Nephron progenitor cell (in vitro differentiated cells): ENCODE measurements at regions not wholly inside any gene's neighbourhood (a gene's known extent, or its start where the extent isn't known, plus 50 kb on each side); places are given as distances from the start of the nearest gene placed in this dataset.
A peak's percentile ranks its signal among the peaks of the same experiment; 100 is the strongest.

Experiments
- DNase-seq: peaks from one replicate; pipeline ENCODE4 v3.0.0; 2021
- H3K27ac Mint-ChIP-seq: 2 replicates; pipeline ENCODE4 v1.8.0; 2021; ENCODE audit warnings: mild to moderate bottlenecking, moderate library complexity, mixed read lengths
- H3K27me3 Mint-ChIP-seq: 2 replicates; pipeline ENCODE4 v1.8.0; 2021; ENCODE audit warnings: mild to moderate bottlenecking, low read depth, mixed read lengths; ENCODE audit not compliant: poor library complexity
- H3K36me3 Mint-ChIP-seq: 2 replicates; pipeline ENCODE4 v1.8.0; 2021; ENCODE audit warnings: low read depth, mixed read lengths
- H3K4me1 Mint-ChIP-seq: 2 replicates; pipeline ENCODE4 v1.8.0; 2021; ENCODE audit warnings: mixed read lengths
- H3K4me3 Mint-ChIP-seq: 2 replicates; pipeline ENCODE4 v1.8.0; 2021; ENCODE audit warnings: mild to moderate bottlenecking, moderate library complexity, mixed read lengths
- H3K9me3 Mint-ChIP-seq: 2 replicates; pipeline ENCODE4 v1.8.0; 2021; ENCODE audit warnings: mild to moderate bottlenecking, moderate library complexity, mixed read lengths
- CTCF ChIP-seq: fragments of 200-600 bp; sonication (generic); IDR thresholded peaks from 2 replicates; pipeline ENCODE4 v1.5.0; 2021; ENCODE audit warnings: antibody characterized with exemption

GRCh38 chr4:41851621-41852020, 83.6 kb upstream of the TMEM33 start:
- H3K9me3 Mint-ChIP-seq, result no peaks in the 10 kb centered on the region
- H3K27ac Mint-ChIP-seq, result no peak overlapping the region
- peaks cover 72% of the 10 kb centered on the region for H3K27me3 Mint-ChIP-seq
- no peaks in the 10 kb centered on the region for H3K36me3 Mint-ChIP-seq
- TF ChIP-seq CTCF, result no peak
- H3K4me1 Mint-ChIP-seq, result peaks cover under 1% of the 10 kb centered on the region
- no peak overlapping the region for H3K4me3 Mint-ChIP-seq
- no peak for DNase-seq

GRCh38 chr4:41844327-41844726, 90.9 kb upstream of the TMEM33 start:
- H3K4me3 Mint-ChIP-seq, result no peak overlapping the region
- peaks cover 17% of the 10 kb centered on the region for H3K4me1 Mint-ChIP-seq
- H3K9me3 Mint-ChIP-seq, result no peaks in the 10 kb centered on the region
- no peaks in the 10 kb centered on the region for H3K36me3 Mint-ChIP-seq
- peaks cover 41% of the 10 kb centered on the region for H3K27me3 Mint-ChIP-seq
- no peak for DNase-seq
- no peak overlapping the region for H3K27ac Mint-ChIP-seq
- no peak for TF ChIP-seq CTCF

- no peak overlapping the region for H3K27ac Mint-ChIP-seq
- H3K9me3 Mint-ChIP-seq, result no peaks in the 10 kb centered on the region
- no peaks in the 10 kb centered on the region for H3K36me3 Mint-ChIP-seq
- H3K4me1 Mint-ChIP-seq, result peaks cover 7% of the 10 kb centered on the region
- no peak for DNase-seq
- peaks cover 35% of the 10 kb centered on the region for H3K27me3 Mint-ChIP-seq
- TF ChIP-seq CTCF, result no peak
- H3K4me3 Mint-ChIP-seq, result peak overlapping the region; percentile 39
Measured at GRCh38 chr4:41839916-41840854, 91.7 kb upstream of the PHOX2B start.

GRCh38 chr4:41838590-41838989, 90.1 kb upstream of the PHOX2B start:
- Mint-ChIP-seq H3K4me1 (peaks cover 7% of the 10 kb centered on the region), H3K9me3 (no peaks in the 10 kb centered on the region), H3K36me3 (no peaks in the 10 kb centered on the region), H3K4me3 (no peak overlapping the region), H3K27ac (no peak overlapping the region), H3K27me3 (peaks cover 34% of the 10 kb centered on the region)
- no peak for TF ChIP-seq CTCF
- DNase-seq, result no peak

GRCh38 chr4:41835321-41835995, 86.9 kb upstream of the PHOX2B start:
- Mint-ChIP-seq H3K27ac (no peak overlapping the region), H3K4me1 (peaks cover 7% of the 10 kb centered on the region), H3K36me3 (no peaks in the 10 kb centered on the region), H3K9me3 (no peaks in the 10 kb centered on the region), H3K27me3 (peaks cover 32% of the 10 kb centered on the region), H3K4me3 (no peak overlapping the region)
- DNase-seq, result no peak
- no peak for TF ChIP-seq CTCF
